K562 (cell line): ENCODE measurements at regions not wholly inside any gene's neighbourhood (a gene's known extent, or its start where the extent isn't known, plus 50 kb on each side); places are given as distances from the start of the nearest gene placed in this dataset.

Experiments
- ATAC-seq: fragments of 200-7000 bp; cut with Tn5 transposase; 3 replicates; pipeline ENCODE4 v1.9.1; 2020; ENCODE audit warnings: moderate library complexity
- BruUV-seq: library from RNA; stranded (reverse); fragments of 400-500 nt; replicated peaks from 2 replicates; lab custom pipeline; 2021; lab: Mats Ljungman, UMichigan
- CTCF ChIA-PET: fragments of 300-600 bp; formaldehyde crosslinking; extraction: SDS; loops from one replicate; lab custom pipeline; 2021; ENCODE audit warnings: low intra/inter-chr PET ratio; lab: Yijun Ruan, JAX
- POLR2A ChIA-PET: fragments of 300-600, 350-650 bp; sonication (Branson Sonifier 250); formaldehyde crosslinking; extraction: SDS; loops from one replicate; lab custom pipeline; 2021; ENCODE audit warnings: antibody characterized with exemption, inconsistent platforms; lab: Yijun Ruan, JAX
- DNase-seq, 4 experiments: peaks; one replicate each; pipeline versions ENCODE4 v3.0.0 to v3.0.0-alpha.2; 2011 to 2018; ENCODE audit warnings: low spot score in 3 of 4, mixed read lengths in 3 of 4; ENCODE audit errors: extremely low read depth in 1 of 4
- FAIRE-seq: peaks from 2 replicates; lab custom pipeline; 2011; peaks lifted over from hg19 to GRCh38; lab: Jason Lieb, UNC
- H2AFZ ChIP-seq: 2 replicates; pipeline ENCODE4 v1.6.0; 2011; ENCODE audit warnings: low read depth, low read length, control low read depth, inconsistent platforms
- H3K27ac ChIP-seq: fragments of 200-600 bp; 3 replicates; pipeline ENCODE4 v1.8.0; 2011; ENCODE audit warnings: low read depth, mild to moderate bottlenecking, control low read depth, inconsistent platforms, low read length, moderate library complexity, mixed read lengths; ENCODE audit errors: extremely low read depth
- H3K27me3 ChIP-seq, 2 experiments: fragments of 300-600 bp in 1 of 2; 2 replicates in 1 of 2; 3 replicates in 1 of 2; pipeline versions ENCODE4 v1.6.0 to v1.8.0; 2011; ENCODE audit warnings: inconsistent platforms in 2 of 2, low read length in 2 of 2, mild to moderate bottlenecking in 1 of 2, mixed read lengths in 1 of 2, moderate library complexity in 1 of 2; ENCODE audit not compliant: control insufficient read depth in 2 of 2, insufficient read depth in 2 of 2
- H3K36me3 ChIP-seq: fragments of 300-600 bp; 3 replicates; pipeline ENCODE4 v1.8.0; 2011; ENCODE audit warnings: mild to moderate bottlenecking, low read length, inconsistent platforms; ENCODE audit not compliant: control insufficient read depth, insufficient read depth
- H3K4me1 ChIP-seq, 2 experiments: fragments of 200-600 bp in 1 of 2; replicated peaks in 1 of 2; 2 replicates in 1 of 2; 3 replicates in 1 of 2; pipeline versions ENCODE4 v1.5.1 to v1.8.0; 2011; ENCODE audit warnings: inconsistent platforms in 2 of 2, low read length in 2 of 2, mild to moderate bottlenecking in 1 of 2, mixed read lengths in 1 of 2, moderate library complexity in 1 of 2; ENCODE audit not compliant: control insufficient read depth in 2 of 2, insufficient read depth in 2 of 2
- H3K4me2 ChIP-seq: 2 replicates; pipeline ENCODE4 v1.6.1; 2011; ENCODE audit warnings: low read length, control low read depth, inconsistent platforms, mixed read lengths; ENCODE audit not compliant: insufficient read depth
- H3K4me3 ChIP-seq: fragments of 200-600 bp; sonication (generic), shearing (Covaris generic); 2 replicates; pipeline ENCODE4 v1.5.1; 2016; ENCODE audit warnings: control low read depth, inconsistent platforms
- H3K79me2 ChIP-seq: fragments of 200-600 bp; 3 replicates; pipeline ENCODE4 v1.8.0; 2011; ENCODE audit warnings: low read length, inconsistent platforms; ENCODE audit not compliant: control insufficient read depth, insufficient read depth
- H3K9ac ChIP-seq, 2 experiments: 2 replicates each; pipeline versions ENCODE4 v1.6.0 to v1.6.1; 2011; ENCODE audit warnings: low read depth in 2 of 2, low read length in 2 of 2, control low read depth in 1 of 2, inconsistent platforms in 1 of 2, mild to moderate bottlenecking in 1 of 2, mixed read lengths in 1 of 2; ENCODE audit not compliant: insufficient read depth in 1 of 2
- H3K9me1 ChIP-seq: one replicate; pipeline ENCODE4 v1.6.0; 2011; ENCODE audit warnings: inconsistent platforms, mild to moderate bottlenecking, low read length, moderate library complexity; ENCODE audit not compliant: control insufficient read depth, insufficient read depth
- H3K9me3 ChIP-seq: replicated peaks from 2 replicates; pipeline ENCODE4 v1.5.1; 2011; ENCODE audit warnings: low read depth, low read length, inconsistent platforms; ENCODE audit not compliant: control insufficient read depth, insufficient read depth
- H4K20me1 ChIP-seq: replicated peaks from 2 replicates; pipeline ENCODE4 v1.6.1; 2011; ENCODE audit warnings: low read length, inconsistent platforms, mixed read lengths; ENCODE audit not compliant: control insufficient read depth, insufficient read depth
- CREM ChIP-seq: IDR thresholded peaks from 2 replicates; pipeline ENCODE4 v1.6.1; 2014; ENCODE audit warnings: antibody characterized with exemption, low read depth
- POLR2A ChIP-seq: fragments of 450-650 bp; conservative IDR thresholded peaks from 2 replicates; pipeline ENCODE4 v1.6.1; 2016
- RBM17 ChIP-seq: fragments of 200-400 bp; formaldehyde crosslinking; IDR thresholded peaks from 2 replicates; pipeline ENCODE4 v1.6.1; 2017; ENCODE audit warnings: low read depth, mild to moderate bottlenecking, low read length, borderline replicate concordance
- SMARCA5 ChIP-seq: fragments of 450-650 bp; IDR thresholded peaks from 2 replicates; pipeline ENCODE4 v1.6.1; 2016
- TEAD1 ChIP-seq, 2 experiments: fragments of 450-650 bp in 1 of 2; sonication (generic) in 1 of 2; formaldehyde crosslinking; IDR thresholded peaks; 2 replicates each; pipeline versions ENCODE4 v1.4.0 to v1.8.0; 2020 to 2022; ENCODE audit warnings: mild to moderate bottlenecking in 2 of 2, missing genetic modification reagents in 1 of 2
- ZKSCAN1 ChIP-seq: fragments of 150-350 bp; IDR thresholded peaks from 2 replicates; pipeline ENCODE4 v1.6.1; 2016; ENCODE audit warnings: low read depth, low read length
- ZNF174 ChIP-seq: fragments of 250-450 bp; sonication (Bioruptor Pico); IDR thresholded peaks from 2 replicates; pipeline ENCODE4 v1.4.0; 2020; ENCODE audit warnings: mild to moderate bottlenecking
- ZNF778 ChIP-seq: fragments of 450-650 bp; formaldehyde crosslinking; IDR thresholded peaks from 2 replicates; pipeline ENCODE4 v1.4.0; 2020; ENCODE audit warnings: mild to moderate bottlenecking, moderate library complexity
- WGBS: fragments of 100-300 bp; shearing (Covaris generic); methylation state at CpG from one replicate; pipeline ENCODE4 v1.1.6; 2016; ENCODE audit warnings: low coverage, mixed read lengths; ENCODE audit not compliant: insufficient coverage; ENCODE audit errors: missing lambda C conversion rate; 5-methylcytosine and 5-hydroxymethylcytosine counted together
- in situ Hi-C: fragments of 300-500 bp; cut with MboI; formaldehyde crosslinking; loops from 4 replicates; pipeline ENCODE4 v1.15.0; 2018; ENCODE audit warnings: inconsistent platforms, mixed read lengths
- intact Hi-C: fragments of 100-400 bp; cut with micrococcal nuclease; formaldehyde crosslinking; loops from 2 replicates; pipeline ENCODE4 v1.14.2; 2022
- TF ChIP-seq, protein P1 (sequence below), 2 experiments: fragments of 450-650 bp in 1 of 2; sonication (generic) in 1 of 2; formaldehyde crosslinking; conservative IDR thresholded peaks; 2 replicates each; pipeline versions ENCODE4 v1.4.0 to v1.8.1; 2020 to 2022; ENCODE audit warnings: mild to moderate bottlenecking in 1 of 2, missing genetic modification reagents in 1 of 2

DNA sequence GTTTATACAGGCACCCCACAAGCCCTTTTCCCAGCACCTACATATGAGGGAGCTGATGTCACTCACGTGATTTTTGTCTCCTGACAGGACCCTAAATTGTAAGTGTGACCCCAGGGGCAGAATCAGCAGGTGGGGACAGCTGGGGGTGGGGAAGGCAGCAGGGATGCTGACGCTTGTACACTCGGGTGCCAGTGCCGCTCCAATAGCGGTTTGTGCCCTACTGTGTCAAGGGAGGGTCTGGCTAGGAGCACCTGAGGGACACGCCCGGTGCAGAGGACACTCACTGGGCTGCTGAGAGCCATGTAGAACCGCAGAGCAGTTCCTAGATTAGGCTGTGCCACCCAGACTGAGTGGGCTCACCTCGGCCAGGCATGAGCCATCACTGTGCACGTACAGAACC lies 81.3 kb downstream of the SCGB2B2 start:
- in situ Hi-C loops (no loop called here), intact Hi-C loops (no loop called here)
- no peak for ATAC-seq
- no peak for DNase-seq
- Histone ChIP-seq H3K27ac (no peak overlapping the region), H3K79me2 (no peaks in the 10 kb centered on the region), H3K36me3 (no peaks in the 10 kb centered on the region), H3K9me1 (no peaks in the 10 kb centered on the region), H3K4me2 (no peak overlapping the region), H3K27me3 (peaks cover 4 to 53% of the 10 kb centered on the region in 2 experiments; a peak in 4 of 5 replicates), H3K4me3 (no peak overlapping the region), H3K9ac (no peak overlapping the region), H3K4me1 (no peaks in the 10 kb centered on the region; a peak in 1 of 5 replicates), H2AFZ (no peak overlapping the region), H4K20me1 (no peaks in the 10 kb centered on the region), H3K9me3 (no peaks in the 10 kb centered on the region)
- ChIA-PET CTCF (no interaction called here), POLR2A (no interaction called here)
- BruUV-seq: no TSS peak
- 0% methylated on average over 10 of the region's 10 CpGs for WGBS
- TF ChIP-seq ZNF174 (no peak), TEAD1 (CRISPR knock-in tag; IDR thresholded peaks at IDR 0.05) (no peak), RBM17 (no peak), ZKSCAN1 (no peak), CREM (no peak), SMARCA5 (no peak), POLR2A (no peak), ZNF778 (CRISPR knock-in tag) (no peak)
- TF ChIP-seq, protein P1, sequence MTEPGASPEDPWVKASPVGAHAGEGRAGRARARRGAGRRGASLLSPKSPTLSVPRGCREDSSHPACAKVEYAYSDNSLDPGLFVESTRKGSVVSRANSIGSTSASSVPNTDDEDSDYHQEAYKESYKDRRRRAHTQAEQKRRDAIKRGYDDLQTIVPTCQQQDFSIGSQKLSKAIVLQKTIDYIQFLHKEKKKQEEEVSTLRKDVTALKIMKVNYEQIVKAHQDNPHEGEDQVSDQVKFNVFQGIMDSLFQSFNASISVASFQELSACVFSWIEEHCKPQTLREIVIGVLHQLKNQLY (CRISPR knock-in tag; conservative IDR thresholded peaks at IDR 0.05): no peak
- no peak for FAIRE-seq
